Chondrocyte (in vitro differentiated cells): ENCODE measurements at regions not wholly inside any gene's neighbourhood (a gene's known extent, or its start where the extent isn't known, plus 50 kb on each side); places are given as distances from the start of the nearest gene placed in this dataset.

Experiments
- DNase-seq: peaks from one replicate; pipeline ENCODE4 v3.0.0; 2021; ENCODE audit warnings: mixed read lengths, low spot score
- H3K27ac Mint-ChIP-seq: one replicate; pipeline ENCODE4 v1.8.0; 2021; ENCODE audit warnings: mild to moderate bottlenecking, moderate library complexity, mixed read lengths; ENCODE audit not compliant: unreplicated experiment
- H3K27me3 Mint-ChIP-seq: 2 replicates; pipeline ENCODE4 v1.8.0; 2021; ENCODE audit warnings: low read depth, mixed read lengths
- H3K36me3 Mint-ChIP-seq: 2 replicates; pipeline ENCODE4 v1.8.0; 2021; ENCODE audit warnings: low read depth, mixed read lengths
- H3K4me1 Mint-ChIP-seq: 2 replicates; pipeline ENCODE4 v1.8.0; 2021; ENCODE audit warnings: low read depth, mild to moderate bottlenecking, mixed read lengths
- H3K4me3 Mint-ChIP-seq: one replicate; pipeline ENCODE4 v1.8.0; 2021; ENCODE audit warnings: mild to moderate bottlenecking, moderate library complexity, mixed read lengths; ENCODE audit not compliant: unreplicated experiment
- H3K9me3 Mint-ChIP-seq: 2 replicates; pipeline ENCODE4 v1.8.0; 2021; ENCODE audit warnings: low read depth, mixed read lengths
- CTCF ChIP-seq: fragments of 200-600 bp; sonication (generic); IDR thresholded peaks from 2 replicates; pipeline ENCODE4 v1.5.0; 2021; ENCODE audit warnings: antibody characterized with exemption, mild to moderate bottlenecking, moderate library complexity

- Mint-ChIP-seq H3K27ac (no peak overlapping the region), H3K9me3 (peaks cover 3% of the 10 kb centered on the region), H3K27me3 (peaks cover 2% of the 10 kb centered on the region), H3K4me3 (no peak overlapping the region), H3K36me3 (no peaks in the 10 kb centered on the region), H3K4me1 (no peaks in the 10 kb centered on the region)
- no peak for DNase-seq
- TF ChIP-seq CTCF = no peak
These were observed 420.6 kb downstream of the TDRD15 start for GRCh38 chr2:21544392-21544791.

- Mint-ChIP-seq H3K27ac (no peak overlapping the region), H3K4me3 (no peak overlapping the region), H3K9me3 (peaks cover 8% of the 10 kb centered on the region), H3K4me1 (no peaks in the 10 kb centered on the region), H3K27me3 (peaks cover 2% of the 10 kb centered on the region), H3K36me3 (no peaks in the 10 kb centered on the region)
- TF ChIP-seq CTCF = no peak
- DNase-seq = no peak
These were observed 429.2 kb downstream of the TDRD15 start for GRCh38 chr2:21552981-21553380.

- H3K9me3 Mint-ChIP-seq = peaks cover 9% of the 10 kb centered on the region
- H3K4me3 Mint-ChIP-seq = no peak overlapping the region
These were observed 435.6 kb downstream of the TDRD15 start for GRCh38 chr2:21559351-21559750.

GRCh38 chr2:21561965-21562364 is 438.2 kb downstream of the TDRD15 start:
- Mint-ChIP-seq H3K27me3 (peaks cover 4% of the 10 kb centered on the region), H3K4me3 (no peak overlapping the region), H3K9me3 (peaks cover 5% of the 10 kb centered on the region), H3K4me1 (no peaks in the 10 kb centered on the region), H3K36me3 (no peaks in the 10 kb centered on the region), H3K27ac (no peak overlapping the region)
- no peak for TF ChIP-seq CTCF
- no peak for DNase-seq

More at GRCh38 chr2:21559351-21559750, 435.6 kb downstream of the TDRD15 start:
- H3K4me1 Mint-ChIP-seq = no peaks in the 10 kb centered on the region
- H3K27me3 Mint-ChIP-seq = peaks cover 4% of the 10 kb centered on the region
- no peak for TF ChIP-seq CTCF
- no peak overlapping the region for H3K27ac Mint-ChIP-seq
- no peak for DNase-seq
- H3K36me3 Mint-ChIP-seq = no peaks in the 10 kb centered on the region

GRCh38 chr2:21567395-21567794 is 443.6 kb downstream of the TDRD15 start:
- no peak for DNase-seq
- Mint-ChIP-seq H3K4me3 (no peak overlapping the region), H3K36me3 (no peaks in the 10 kb centered on the region), H3K4me1 (no peaks in the 10 kb centered on the region), H3K9me3 (peaks cover 3% of the 10 kb centered on the region), H3K27ac (no peak overlapping the region), H3K27me3 (peaks cover 10% of the 10 kb centered on the region)
- no peak for TF ChIP-seq CTCF
